ENCODE measurements at regions not wholly inside any gene's neighbourhood (a gene's known extent, or its start where the extent isn't known, plus 50 kb on each side); places are given as distances from the start of the nearest gene placed in this dataset.

DNA sequence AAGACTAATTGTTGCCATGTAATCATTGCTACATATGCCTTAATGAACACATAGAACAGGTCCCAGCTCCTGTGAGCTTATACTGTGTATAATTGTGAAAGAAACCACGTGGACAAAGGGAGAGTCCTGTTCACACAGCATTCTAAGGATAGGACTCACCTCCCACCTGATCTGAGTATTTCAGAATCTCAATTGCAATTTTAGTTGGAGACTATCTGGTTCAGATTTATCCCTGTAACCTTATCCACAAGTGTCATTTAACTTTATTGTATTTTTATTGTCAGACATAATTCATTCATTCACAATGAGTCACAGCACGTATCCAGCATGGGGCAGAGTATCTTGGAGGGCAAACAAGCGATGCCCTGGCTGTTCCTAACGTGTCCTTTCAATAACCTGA is 448.3 kb downstream of the NTRK2 start:
- ATAC-seq (no peak), DNase-seq (no peak)
- intact Hi-C loops (cut with DNase I), result no loop called here
- Histone ChIP-seq H3K27ac (no peak overlapping the region), H3K27me3 (no peaks in the 10 kb centered on the region), H3K4me3 (no peak overlapping the region), H3K9me3 (no peaks in the 10 kb centered on the region), H3K36me3 (no peaks in the 10 kb centered on the region), H3K4me1 (no peaks in the 10 kb centered on the region)
- TF ChIP-seq, protein P1, sequence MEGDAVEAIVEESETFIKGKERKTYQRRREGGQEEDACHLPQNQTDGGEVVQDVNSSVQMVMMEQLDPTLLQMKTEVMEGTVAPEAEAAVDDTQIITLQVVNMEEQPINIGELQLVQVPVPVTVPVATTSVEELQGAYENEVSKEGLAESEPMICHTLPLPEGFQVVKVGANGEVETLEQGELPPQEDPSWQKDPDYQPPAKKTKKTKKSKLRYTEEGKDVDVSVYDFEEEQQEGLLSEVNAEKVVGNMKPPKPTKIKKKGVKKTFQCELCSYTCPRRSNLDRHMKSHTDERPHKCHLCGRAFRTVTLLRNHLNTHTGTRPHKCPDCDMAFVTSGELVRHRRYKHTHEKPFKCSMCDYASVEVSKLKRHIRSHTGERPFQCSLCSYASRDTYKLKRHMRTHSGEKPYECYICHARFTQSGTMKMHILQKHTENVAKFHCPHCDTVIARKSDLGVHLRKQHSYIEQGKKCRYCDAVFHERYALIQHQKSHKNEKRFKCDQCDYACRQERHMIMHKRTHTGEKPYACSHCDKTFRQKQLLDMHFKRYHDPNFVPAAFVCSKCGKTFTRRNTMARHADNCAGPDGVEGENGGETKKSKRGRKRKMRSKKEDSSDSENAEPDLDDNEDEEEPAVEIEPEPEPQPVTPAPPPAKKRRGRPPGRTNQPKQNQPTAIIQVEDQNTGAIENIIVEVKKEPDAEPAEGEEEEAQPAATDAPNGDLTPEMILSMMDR (IDR thresholded peaks at IDR 0.05), result no peak

DNA sequence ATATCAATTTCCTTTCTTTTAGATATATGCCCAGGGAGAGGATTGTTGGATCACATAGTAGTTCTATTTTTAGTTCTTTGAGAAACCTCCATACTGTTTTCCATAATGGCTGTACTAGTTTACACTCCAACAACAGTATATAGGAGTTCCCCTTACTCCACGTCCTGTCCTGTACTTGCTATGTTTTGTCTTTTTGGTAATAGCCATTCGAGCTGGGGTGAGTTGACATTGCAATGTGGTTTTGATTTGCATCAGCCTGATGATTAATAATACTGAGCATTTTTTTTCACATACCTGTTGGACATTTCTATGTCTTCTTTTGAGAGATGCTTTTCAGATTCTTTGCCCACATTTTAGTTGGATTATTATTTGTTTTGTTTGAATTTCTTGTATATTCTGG is 445.9 kb downstream of the NTRK2 start:
- Histone ChIP-seq H3K9me3 (no peaks in the 10 kb centered on the region), H3K36me3 (no peaks in the 10 kb centered on the region), H3K4me3 (no peak overlapping the region), H3K4me1 (no peaks in the 10 kb centered on the region), H3K27me3 (no peaks in the 10 kb centered on the region), H3K27ac (no peak overlapping the region)
- no peak for DNase-seq
- intact Hi-C loops (cut with DNase I), result no loop called here
- TF ChIP-seq, protein P1 (IDR thresholded peaks at IDR 0.05), result no peak
- no peak for ATAC-seq

DNA sequence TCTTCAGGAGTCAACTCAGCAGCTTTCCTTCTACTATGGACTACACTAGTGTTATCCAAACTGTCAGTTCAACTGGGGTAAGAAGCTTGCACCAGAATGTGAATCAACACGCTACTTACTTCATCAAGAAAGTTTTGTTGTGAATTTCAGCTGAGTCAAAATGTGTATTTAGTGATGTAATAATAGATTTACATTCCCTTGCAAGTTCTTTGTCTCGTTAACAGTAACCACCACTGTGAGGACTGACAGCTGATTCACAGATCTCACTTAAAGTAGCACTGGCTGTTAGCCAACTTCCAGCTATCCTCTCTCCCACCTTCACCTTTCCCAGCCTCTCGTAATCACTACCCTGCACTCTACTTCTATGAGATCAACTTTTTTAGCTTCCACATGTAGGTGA is 445.3 kb downstream of the NTRK2 start:
- Histone ChIP-seq H3K9me3 (no peaks in the 10 kb centered on the region), H3K4me1 (no peaks in the 10 kb centered on the region), H3K27me3 (no peaks in the 10 kb centered on the region), H3K4me3 (no peak overlapping the region), H3K36me3 (no peaks in the 10 kb centered on the region), H3K27ac (no peak overlapping the region)
- ATAC-seq (no peak), DNase-seq (no peak)
- intact Hi-C loops (cut with DNase I), result no loop called here
- TF ChIP-seq, protein P1 (IDR thresholded peaks at IDR 0.05), result no peak

DNA sequence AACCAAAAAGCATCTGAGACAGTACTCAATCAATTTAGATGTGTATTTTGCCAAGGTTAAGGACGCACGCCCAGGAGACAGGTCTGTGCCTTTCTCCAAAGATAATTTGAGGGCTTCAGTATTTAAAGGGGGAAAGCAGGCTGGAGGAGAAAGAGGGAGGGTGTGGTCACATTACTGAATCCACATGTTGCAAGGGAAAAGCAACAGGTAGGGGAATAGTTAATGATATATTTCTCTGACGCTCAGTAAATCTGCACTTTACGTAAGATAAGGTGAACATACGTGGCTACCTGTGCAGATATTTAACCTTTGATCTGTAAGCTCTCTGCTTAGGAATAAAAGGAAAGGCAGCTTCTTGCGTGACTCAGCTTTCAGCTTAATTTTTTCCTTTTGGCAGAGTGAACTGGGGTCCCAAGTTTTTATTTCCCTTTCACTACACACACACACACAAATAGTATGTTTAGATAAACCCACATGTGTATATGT is 443.4 kb downstream of the NTRK2 start:
- no peak overlapping the region for H3K27ac ChIP-seq
- H3K4me1 ChIP-seq, result no peaks in the 10 kb centered on the region
- TF ChIP-seq, protein P1 (IDR thresholded peaks at IDR 0.05), result no peak
- ATAC-seq (no peak), DNase-seq (no peak)
- intact Hi-C loops (cut with DNase I), result no loop called here
- no peak overlapping the region for H3K4me3 ChIP-seq
- no peaks in the 10 kb centered on the region for H3K36me3 ChIP-seq
- H3K27me3 ChIP-seq, result no peaks in the 10 kb centered on the region
- H3K9me3 ChIP-seq, result no peaks in the 10 kb centered on the region

DNA sequence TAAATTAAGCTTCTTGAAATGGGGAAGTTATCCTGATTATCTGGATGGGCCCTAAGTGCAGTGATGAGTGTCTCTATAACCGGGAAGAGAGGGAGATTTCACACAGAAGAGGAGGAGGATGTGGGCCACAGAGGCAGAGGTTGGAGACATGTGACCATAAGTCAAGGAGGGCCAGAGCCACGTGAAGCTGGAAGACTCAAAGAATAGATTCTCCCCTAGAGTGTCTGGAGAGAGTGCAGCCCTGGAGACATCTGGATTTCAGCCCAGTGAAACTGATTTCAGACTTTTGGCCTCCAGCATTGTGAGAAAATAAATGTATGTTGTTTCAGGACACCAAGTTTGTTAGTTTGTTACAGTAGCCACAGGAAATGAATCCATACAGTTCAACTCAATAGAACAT is 442.9 kb downstream of the NTRK2 start:
- Histone ChIP-seq H3K4me3 (no peak overlapping the region), H3K27me3 (no peaks in the 10 kb centered on the region), H3K4me1 (no peaks in the 10 kb centered on the region), H3K9me3 (no peaks in the 10 kb centered on the region), H3K27ac (no peak overlapping the region), H3K36me3 (no peaks in the 10 kb centered on the region)
- intact Hi-C loops (cut with DNase I), result no loop called here
- no peak for ATAC-seq
- DNase-seq, result no peak
- TF ChIP-seq, protein P1 (IDR thresholded peaks at IDR 0.05), result no peak

All from left lung (tissue), 4 donors.